LNCaP clone FGC (cell line): ENCODE measurements at regions not wholly inside any gene's neighbourhood (a gene's known extent, or its start where the extent isn't known, plus 50 kb on each side); places are given as distances from the start of the nearest gene placed in this dataset.

Source experiments
- DNase-seq: peaks from one replicate; pipeline ENCODE4 v3.0.0-alpha.2; 2011; ENCODE audit warnings: low read depth
- H3K4me3 ChIP-seq: 2 replicates; pipeline ENCODE4 v1.5.1; 2011; ENCODE audit warnings: mild to moderate bottlenecking, low read depth, low read length, control low read depth
- CTCF ChIP-seq: IDR thresholded peaks from 2 replicates; pipeline ENCODE4 v1.5.1; 2012; ENCODE audit warnings: mild to moderate bottlenecking; ENCODE audit not compliant: control insufficient read depth, insufficient read depth; ENCODE audit errors: extremely low read depth

GRCh38 chr7:45455662-45456061 is 118.5 kb upstream of the ADCY1 start:
- no peak overlapping the region for H3K4me3 ChIP-seq
- DNase-seq = no peak
- TF ChIP-seq CTCF = no peak

GRCh38 chr7:45456105-45456504 is 118.1 kb upstream of the ADCY1 start:
- TF ChIP-seq CTCF = no peak
- DNase-seq = no peak

GRCh38 chr7:45456747-45457524 is 117.2 kb upstream of the ADCY1 start:
- TF ChIP-seq CTCF = no peak
- no peak for DNase-seq
- H3K4me3 ChIP-seq = no peak overlapping the region

More at GRCh38 chr7:45456105-45456504, 118.1 kb upstream of the ADCY1 start:
- no peak overlapping the region for H3K4me3 ChIP-seq

- no peak for DNase-seq
- TF ChIP-seq CTCF = no peak
- H3K4me3 ChIP-seq = no peak overlapping the region
These were observed 116.6 kb upstream of the ADCY1 start for GRCh38 chr7:45457591-45457990.

- TF ChIP-seq CTCF = no peak
- no peak overlapping the region for H3K4me3 ChIP-seq
- no peak for DNase-seq
These were observed 114.7 kb upstream of the ADCY1 start for GRCh38 chr7:45459476-45459875.

- H3K4me3 ChIP-seq = no peak overlapping the region
- no peak for DNase-seq
- TF ChIP-seq CTCF = no peak
These were observed 113.8 kb upstream of the ADCY1 start for GRCh38 chr7:45460379-45460778.

- TF ChIP-seq CTCF = no peak
- H3K4me3 ChIP-seq = no peak overlapping the region
- no peak for DNase-seq
These were observed 113.1 kb upstream of the ADCY1 start for GRCh38 chr7:45461026-45461425.
